ENCODE measurements at regions not wholly inside any gene's neighbourhood (a gene's known extent, or its start where the extent isn't known, plus 50 kb on each side); places are given as distances from the start of the nearest gene placed in this dataset.
"Not testable (repeated sequence)": the region's sequence is repeated elsewhere in the genome, so short reads cannot be mapped to it uniquely, and the experiment has no call there.

- H3K36me3 ChIP-seq (ENCODE audit: insufficient read depth, low read length) = no peaks in the 10 kb centered on the region
- H3K4me3 ChIP-seq (ENCODE audit: low read depth, low read length, poor library complexity, severe bottlenecking) = no peak overlapping the region
- no peak overlapping the region for H3K9ac ChIP-seq (ENCODE audit: low read length)
- no peak overlapping the region for H3K4me2 ChIP-seq (ENCODE audit: low read length)
- H3F3A ChIP-seq (ENCODE audit: insufficient read depth, low read length) = no peaks in the 10 kb centered on the region
- no peaks in the 10 kb centered on the region for H4K20me1 ChIP-seq (ENCODE audit: insufficient read depth, low read length)
- no peak for TF ChIP-seq EZH2 (IDR thresholded peaks at IDR 0.05; ENCODE audit: borderline replicate concordance, low read length)
- TF ChIP-seq, protein P1, sequence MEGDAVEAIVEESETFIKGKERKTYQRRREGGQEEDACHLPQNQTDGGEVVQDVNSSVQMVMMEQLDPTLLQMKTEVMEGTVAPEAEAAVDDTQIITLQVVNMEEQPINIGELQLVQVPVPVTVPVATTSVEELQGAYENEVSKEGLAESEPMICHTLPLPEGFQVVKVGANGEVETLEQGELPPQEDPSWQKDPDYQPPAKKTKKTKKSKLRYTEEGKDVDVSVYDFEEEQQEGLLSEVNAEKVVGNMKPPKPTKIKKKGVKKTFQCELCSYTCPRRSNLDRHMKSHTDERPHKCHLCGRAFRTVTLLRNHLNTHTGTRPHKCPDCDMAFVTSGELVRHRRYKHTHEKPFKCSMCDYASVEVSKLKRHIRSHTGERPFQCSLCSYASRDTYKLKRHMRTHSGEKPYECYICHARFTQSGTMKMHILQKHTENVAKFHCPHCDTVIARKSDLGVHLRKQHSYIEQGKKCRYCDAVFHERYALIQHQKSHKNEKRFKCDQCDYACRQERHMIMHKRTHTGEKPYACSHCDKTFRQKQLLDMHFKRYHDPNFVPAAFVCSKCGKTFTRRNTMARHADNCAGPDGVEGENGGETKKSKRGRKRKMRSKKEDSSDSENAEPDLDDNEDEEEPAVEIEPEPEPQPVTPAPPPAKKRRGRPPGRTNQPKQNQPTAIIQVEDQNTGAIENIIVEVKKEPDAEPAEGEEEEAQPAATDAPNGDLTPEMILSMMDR (IDR thresholded peaks at IDR 0.05; ENCODE audit: low read length) = no peak
- H3K9me3 ChIP-seq (ENCODE audit: low read length) = no peaks in the 10 kb centered on the region
- H3K4me1 ChIP-seq (ENCODE audit: insufficient read depth, low read length, severe bottlenecking) = no peaks in the 10 kb centered on the region
- H3K79me2 ChIP-seq (ENCODE audit: insufficient read depth, low read length) = no peaks in the 10 kb centered on the region
- no peaks in the 10 kb centered on the region for H3K27me3 ChIP-seq (ENCODE audit: insufficient read depth, low read length)
- no peak overlapping the region for H2AFZ ChIP-seq (ENCODE audit: low read length)
- H3K9me2 ChIP-seq (ENCODE audit: low read depth, low read length) = no peaks in the 10 kb centered on the region
- no peak overlapping the region for H3K27ac ChIP-seq (ENCODE audit: low read depth, low read length, poor library complexity, severe bottlenecking)
Measured at GRCh38 chr2:221724631-221725203, 152.6 kb upstream of the EPHA4 start.

DNA sequence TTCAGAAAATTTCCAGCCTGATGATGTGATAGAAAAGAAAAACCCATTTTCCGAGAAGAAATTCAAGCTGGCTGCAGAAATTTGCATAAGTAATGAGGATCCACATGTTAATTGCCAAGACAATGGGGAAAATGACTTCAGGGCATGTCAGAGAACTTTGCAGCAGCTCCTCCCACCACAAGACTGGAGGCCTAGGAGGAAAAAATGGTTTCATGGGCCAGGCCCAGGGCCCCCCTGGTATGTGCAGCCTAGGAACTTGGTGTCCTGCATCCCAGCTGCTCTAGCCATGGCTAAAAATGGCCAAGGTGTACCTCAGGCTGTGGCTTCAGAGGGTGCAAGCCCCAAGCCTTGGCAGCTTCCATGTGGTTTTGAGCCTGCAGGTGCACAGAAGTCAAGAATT lies 152.0 kb upstream of the EPHA4 start:
- not testable (repeated sequence) for H2AFZ ChIP-seq (ENCODE audit: low read length); H3K79me2 ChIP-seq (ENCODE audit: insufficient read depth, low read length); H3K4me2 ChIP-seq (ENCODE audit: low read length); H3K9ac ChIP-seq (ENCODE audit: low read length); H3K4me1 ChIP-seq (ENCODE audit: insufficient read depth, low read length, severe bottlenecking); H3K4me3 ChIP-seq (ENCODE audit: low read depth, low read length, poor library complexity, severe bottlenecking); H3K9me3 ChIP-seq (ENCODE audit: low read length); H3K27ac ChIP-seq (ENCODE audit: low read depth, low read length, poor library complexity, severe bottlenecking); H3F3A ChIP-seq (ENCODE audit: insufficient read depth, low read length); H4K20me1 ChIP-seq (ENCODE audit: insufficient read depth, low read length); H3K27me3 ChIP-seq (ENCODE audit: insufficient read depth, low read length); H3K36me3 ChIP-seq (ENCODE audit: insufficient read depth, low read length); H3K9me2 ChIP-seq (ENCODE audit: low read depth, low read length)

DNA sequence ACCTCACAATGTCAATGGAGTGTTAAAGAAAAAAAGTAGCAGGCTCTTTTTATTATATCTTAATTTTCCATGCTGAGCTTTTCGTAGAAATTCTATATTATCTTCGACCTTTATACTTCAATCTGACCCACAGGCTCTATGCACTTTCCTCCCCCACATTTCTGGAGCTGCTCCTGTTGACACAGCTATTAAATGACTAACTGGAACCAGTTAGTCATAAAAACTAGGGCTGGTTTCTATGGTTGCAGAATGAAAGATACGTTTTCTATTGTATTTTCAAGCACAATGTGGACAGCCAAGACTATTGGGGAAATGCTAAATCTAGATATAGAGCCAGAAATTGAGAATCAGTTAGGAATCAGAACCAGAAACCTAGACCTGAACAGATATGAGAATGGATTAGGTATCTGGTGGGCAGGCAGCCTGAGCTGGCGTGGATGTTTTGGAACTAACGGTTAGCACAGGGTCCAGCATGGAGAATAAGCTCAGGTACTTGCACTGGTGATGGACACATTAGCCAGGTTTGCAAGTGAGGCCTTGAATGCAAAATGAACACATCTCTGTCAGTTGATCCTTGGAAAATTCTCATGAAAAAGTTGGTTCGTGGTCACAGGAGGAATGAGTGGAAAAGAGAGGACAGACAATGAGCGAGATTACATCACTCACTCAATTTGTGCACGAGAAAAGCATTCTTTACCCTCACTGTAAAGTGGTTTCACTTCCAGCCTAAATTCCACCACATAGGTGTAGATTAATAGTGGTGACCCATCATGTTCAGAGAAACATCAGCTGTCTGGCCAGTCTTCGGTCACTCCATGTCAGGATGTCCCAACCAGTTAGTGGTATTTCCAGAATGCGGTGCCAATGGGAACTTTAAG lies 144.6 kb upstream of the EPHA4 start:
- no peak overlapping the region for H3K4me2 ChIP-seq (ENCODE audit: low read length)
- TF ChIP-seq, protein P1 (IDR thresholded peaks at IDR 0.05; ENCODE audit: low read length) = no peak
- TF ChIP-seq EZH2 (IDR thresholded peaks at IDR 0.05; ENCODE audit: borderline replicate concordance, low read length) = no peak

More for the DNA sequence above, 144.6 kb upstream of the EPHA4 start:
- H3K9ac ChIP-seq (ENCODE audit: low read length) = no peak overlapping the region
- no peaks in the 10 kb centered on the region for H4K20me1 ChIP-seq (ENCODE audit: insufficient read depth, low read length)
- H3K36me3 ChIP-seq (ENCODE audit: insufficient read depth, low read length) = no peaks in the 10 kb centered on the region
- no peak overlapping the region for H3K27ac ChIP-seq (ENCODE audit: low read depth, low read length, poor library complexity, severe bottlenecking)
- H3F3A ChIP-seq (ENCODE audit: insufficient read depth, low read length) = no peaks in the 10 kb centered on the region
- H2AFZ ChIP-seq (ENCODE audit: low read length) = no peak overlapping the region
- H3K4me1 ChIP-seq (ENCODE audit: insufficient read depth, low read length, severe bottlenecking) = no peaks in the 10 kb centered on the region
- no peaks in the 10 kb centered on the region for H3K79me2 ChIP-seq (ENCODE audit: insufficient read depth, low read length)
- H3K9me3 ChIP-seq (ENCODE audit: low read length) = no peaks in the 10 kb centered on the region
- H3K27me3 ChIP-seq (ENCODE audit: insufficient read depth, low read length) = no peaks in the 10 kb centered on the region
- H3K4me3 ChIP-seq (ENCODE audit: low read depth, low read length, poor library complexity, severe bottlenecking) = no peak overlapping the region
- H3K9me2 ChIP-seq (ENCODE audit: low read depth, low read length) = no peaks in the 10 kb centered on the region
